Neutrophil (primary cell): ENCODE measurements at regions not wholly inside any gene's neighbourhood (a gene's known extent, or its start where the extent isn't known, plus 50 kb on each side); places are given as distances from the start of the nearest gene placed in this dataset.

Experiments
- H3K27ac ChIP-seq: fragments of 200-600 bp; sonication (generic); 2 replicates; pipeline ENCODE4 v1.5.1; 2016; ENCODE audit warnings: mild to moderate bottlenecking, moderate library complexity
- H3K27me3 ChIP-seq: fragments of 200-600 bp; sonication (generic); 2 replicates; pipeline ENCODE4 v1.6.0; 2016; ENCODE audit warnings: mild to moderate bottlenecking
- H3K36me3 ChIP-seq: fragments of 200-600 bp; sonication (generic); 2 replicates; pipeline ENCODE4 v1.5.1; 2017
- H3K4me1 ChIP-seq, 2 experiments: fragments of 200-600 bp in 1 of 2; sonication (generic) in 1 of 2; 1 replicate in 1 of 2; 2 replicates in 1 of 2; pipeline versions ENCODE4 v1.5.1 to v1.6.1; 2013 to 2016; ENCODE audit warnings: low read depth in 1 of 2, low read length in 1 of 2, mild to moderate bottlenecking in 1 of 2, moderate library complexity in 1 of 2; ENCODE audit not compliant: control insufficient read depth in 1 of 2, insufficient read depth in 1 of 2
- H3K4me3 ChIP-seq, 2 experiments: fragments of 200-600 bp in 1 of 2; sonication (generic) in 1 of 2; 1 replicate in 1 of 2; 2 replicates in 1 of 2; pipeline ENCODE4 v1.5.1; 2013 to 2016; ENCODE audit warnings: low read depth in 1 of 2, low read length in 1 of 2, mild to moderate bottlenecking in 1 of 2, moderate library complexity in 1 of 2
- H3K9me3 ChIP-seq: fragments of 200-600 bp; sonication (generic); 2 replicates; pipeline ENCODE4 v1.5.1; 2016
- TF ChIP-seq, protein P1 (sequence below): fragments of 200-600 bp; sonication (generic); IDR thresholded peaks from 2 replicates; pipeline ENCODE4 v1.5.1; 2016; ENCODE audit warnings: antibody characterized with exemption

DNA sequence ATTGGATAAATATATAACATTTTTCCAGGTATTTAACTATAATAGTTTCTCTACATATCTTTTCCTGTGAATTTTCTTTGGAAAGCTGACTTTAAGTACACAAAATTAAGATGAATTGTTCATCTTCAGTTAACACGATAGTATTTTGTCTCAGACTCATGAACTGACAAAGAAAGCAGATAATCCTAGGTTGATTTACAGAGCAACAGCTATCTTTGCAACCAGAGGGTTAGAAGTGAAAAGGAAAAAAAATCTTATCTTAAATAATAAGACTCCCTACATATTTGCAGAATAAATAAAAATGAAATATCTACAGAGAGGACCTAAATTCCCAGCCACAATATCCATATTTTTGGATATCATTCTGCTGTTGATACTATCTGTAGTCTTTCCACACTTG lies 350.2 kb upstream of the GRM7 start:
- H3K27ac ChIP-seq = no peak overlapping the region
- H3K4me1 ChIP-seq = no peaks in the 10 kb centered on the region
- TF ChIP-seq, protein P1, sequence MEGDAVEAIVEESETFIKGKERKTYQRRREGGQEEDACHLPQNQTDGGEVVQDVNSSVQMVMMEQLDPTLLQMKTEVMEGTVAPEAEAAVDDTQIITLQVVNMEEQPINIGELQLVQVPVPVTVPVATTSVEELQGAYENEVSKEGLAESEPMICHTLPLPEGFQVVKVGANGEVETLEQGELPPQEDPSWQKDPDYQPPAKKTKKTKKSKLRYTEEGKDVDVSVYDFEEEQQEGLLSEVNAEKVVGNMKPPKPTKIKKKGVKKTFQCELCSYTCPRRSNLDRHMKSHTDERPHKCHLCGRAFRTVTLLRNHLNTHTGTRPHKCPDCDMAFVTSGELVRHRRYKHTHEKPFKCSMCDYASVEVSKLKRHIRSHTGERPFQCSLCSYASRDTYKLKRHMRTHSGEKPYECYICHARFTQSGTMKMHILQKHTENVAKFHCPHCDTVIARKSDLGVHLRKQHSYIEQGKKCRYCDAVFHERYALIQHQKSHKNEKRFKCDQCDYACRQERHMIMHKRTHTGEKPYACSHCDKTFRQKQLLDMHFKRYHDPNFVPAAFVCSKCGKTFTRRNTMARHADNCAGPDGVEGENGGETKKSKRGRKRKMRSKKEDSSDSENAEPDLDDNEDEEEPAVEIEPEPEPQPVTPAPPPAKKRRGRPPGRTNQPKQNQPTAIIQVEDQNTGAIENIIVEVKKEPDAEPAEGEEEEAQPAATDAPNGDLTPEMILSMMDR = no peak
- no peaks in the 10 kb centered on the region for H3K9me3 ChIP-seq
- H3K36me3 ChIP-seq = no peaks in the 10 kb centered on the region
- no peaks in the 10 kb centered on the region for H3K27me3 ChIP-seq
- H3K4me3 ChIP-seq = no peak overlapping the region

DNA sequence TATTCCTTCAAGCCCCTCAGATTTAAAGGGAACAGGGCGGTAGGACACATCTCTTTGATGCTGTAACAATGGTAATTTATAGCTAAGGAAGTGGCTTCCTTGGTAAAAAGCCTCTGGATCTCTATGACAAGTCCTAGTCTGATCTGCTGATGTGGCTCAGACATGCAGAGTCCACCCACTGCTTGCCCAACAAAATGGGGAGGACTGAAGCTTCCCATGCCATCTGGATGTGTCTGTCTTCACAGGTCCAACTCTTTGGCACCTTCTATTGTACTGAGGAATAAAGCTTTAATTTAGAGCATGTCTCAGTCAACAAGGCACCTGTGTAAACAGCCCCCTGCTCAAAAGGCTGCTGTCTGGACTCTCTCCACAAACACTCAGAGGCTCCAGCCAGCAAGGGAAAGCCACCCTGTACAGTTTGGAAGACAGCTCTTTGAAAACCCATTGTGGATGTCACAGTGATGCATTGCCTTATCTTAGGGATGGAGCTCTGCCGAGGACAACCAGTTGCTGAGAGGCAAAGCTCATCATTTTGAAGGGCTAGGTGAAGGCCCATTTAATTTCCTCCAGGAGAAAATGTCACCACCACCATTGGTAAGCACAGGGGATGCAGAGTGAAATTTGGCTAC lies 348.6 kb upstream of the GRM7 start:
- Histone ChIP-seq H3K36me3 (no peaks in the 10 kb centered on the region), H3K27ac (no peak overlapping the region), H3K4me3 (no peak overlapping the region), H3K4me1 (no peaks in the 10 kb centered on the region), H3K9me3 (no peaks in the 10 kb centered on the region), H3K27me3 (no peaks in the 10 kb centered on the region)
- TF ChIP-seq, protein P1 = no peak

DNA sequence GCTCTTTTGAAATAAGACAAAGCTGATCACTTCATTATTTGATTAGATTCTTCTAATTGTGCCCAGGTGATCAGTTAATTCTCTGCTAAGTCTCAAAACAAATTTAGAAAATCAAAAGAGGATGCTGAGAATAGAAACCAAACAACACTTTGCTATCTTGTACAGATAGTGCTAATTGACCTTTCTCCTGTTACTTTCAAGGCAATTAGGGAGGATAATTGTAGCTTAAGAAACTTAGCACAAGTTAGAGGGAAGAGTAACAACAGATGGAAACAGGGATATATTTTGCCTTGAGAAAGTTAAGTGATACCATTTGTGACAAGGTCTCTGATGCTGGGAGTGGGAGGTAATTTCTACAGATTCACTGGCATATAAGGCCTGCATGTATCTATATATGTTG lies 344.8 kb upstream of the GRM7 start:
- TF ChIP-seq, protein P1 = no peak
- H3K9me3 ChIP-seq = no peaks in the 10 kb centered on the region
- no peaks in the 10 kb centered on the region for H3K36me3 ChIP-seq
- no peaks in the 10 kb centered on the region for H3K4me1 ChIP-seq
- no peak overlapping the region for H3K27ac ChIP-seq
- no peak overlapping the region for H3K4me3 ChIP-seq
- H3K27me3 ChIP-seq = no peaks in the 10 kb centered on the region

DNA sequence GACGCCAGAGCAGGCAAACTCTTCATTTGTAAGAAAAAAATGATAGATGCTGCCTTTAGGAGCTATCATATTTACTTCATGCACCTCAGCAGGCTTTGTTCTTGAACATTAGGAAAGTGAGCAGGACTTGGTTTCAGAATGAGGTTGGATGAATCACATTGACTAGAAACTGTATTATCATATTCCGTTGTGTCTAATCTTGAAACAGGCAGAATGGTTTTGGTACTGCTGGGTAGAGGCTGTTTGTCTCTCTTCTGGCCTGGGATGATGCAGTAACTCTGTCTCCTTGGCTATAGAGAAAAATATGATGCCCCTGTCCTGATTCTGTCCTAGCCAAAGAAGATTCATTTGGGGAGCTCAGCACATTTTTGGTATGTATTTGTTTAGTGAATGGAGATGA lies 344.2 kb upstream of the GRM7 start:
- Histone ChIP-seq H3K4me1 (no peaks in the 10 kb centered on the region), H3K4me3 (no peak overlapping the region)
- TF ChIP-seq, protein P1 = no peak

DNA sequence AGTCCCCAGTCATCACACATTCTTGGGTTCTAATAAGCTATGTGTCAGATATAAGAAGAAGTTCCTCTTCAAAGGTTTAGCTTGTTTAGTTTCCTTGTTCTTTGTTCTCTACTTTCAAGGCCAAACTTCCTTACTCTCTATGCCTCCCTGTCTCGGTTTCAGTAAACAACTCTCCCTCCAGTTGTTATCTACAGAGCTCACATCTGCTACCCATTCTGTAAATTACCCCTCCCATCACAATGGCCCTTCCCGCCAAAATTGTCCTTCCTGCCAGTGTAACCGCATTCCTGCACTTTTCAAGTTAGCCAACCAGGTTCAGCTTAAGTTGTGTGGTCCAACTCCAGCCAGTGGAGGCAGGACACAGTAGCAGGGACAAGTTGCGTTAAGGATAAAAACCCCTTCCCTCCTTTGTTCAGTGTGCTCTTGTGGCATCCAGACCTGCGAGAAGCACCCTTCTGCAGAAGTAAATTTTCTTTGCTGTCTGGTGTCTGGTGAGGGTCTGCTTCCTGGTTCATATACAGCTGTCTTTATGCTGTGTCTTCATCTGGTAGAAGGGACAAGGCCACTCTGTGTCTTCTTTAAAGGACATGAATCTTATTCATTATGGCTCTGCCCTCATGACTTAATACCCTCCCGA lies 342.1 kb upstream of the GRM7 start:
- TF ChIP-seq, protein P1 = no peak
- H3K36me3 ChIP-seq = no peaks in the 10 kb centered on the region
- H3K4me1 ChIP-seq = no peaks in the 10 kb centered on the region
- H3K9me3 ChIP-seq = no peaks in the 10 kb centered on the region
- H3K27me3 ChIP-seq = no peaks in the 10 kb centered on the region
- no peak overlapping the region for H3K27ac ChIP-seq
- H3K4me3 ChIP-seq = no peak overlapping the region

More for the DNA sequence above, 344.2 kb upstream of the GRM7 start:
- Histone ChIP-seq H3K9me3 (no peaks in the 10 kb centered on the region), H3K27me3 (no peaks in the 10 kb centered on the region), H3K27ac (no peak overlapping the region), H3K36me3 (no peaks in the 10 kb centered on the region)
